Natural killer cell (primary cell): ENCODE measurements at regions not wholly inside any gene's neighbourhood (a gene's known extent, or its start where the extent isn't known, plus 50 kb on each side); places are given as distances from the start of the nearest gene placed in this dataset.

Experiments
- ATAC-seq, 3 donors: fragments of 150-1000 bp in 2 of 3; fragments of 200-7000 bp in 1 of 3; cut with Tn5 transposase; 1 replicate in 1 of 3; 2 replicates in 2 of 3; pipeline ENCODE4 v1.10.0; 2021; ENCODE audit warnings: mild to moderate bottlenecking in 2 of 3, moderate library complexity in 2 of 3
- DNase-seq, 2 donors: peaks; one replicate each; pipeline versions ENCODE4 v3.0.0 to v3.0.0-alpha.2; 2013 to 2021; ENCODE audit warnings: mixed read lengths in 1 of 2
- H3K27ac ChIP-seq: one replicate; pipeline ENCODE4 v1.5.1; 2013; ENCODE audit warnings: mild to moderate bottlenecking, low read length
- H3K27me3 ChIP-seq: one replicate; pipeline ENCODE4 v1.6.1; 2013; ENCODE audit warnings: low read length; ENCODE audit not compliant: control insufficient read depth, insufficient read depth
- H3K36me3 ChIP-seq: one replicate; pipeline ENCODE4 v1.6.1; 2013; ENCODE audit warnings: low read length; ENCODE audit not compliant: control insufficient read depth, insufficient read depth
- H3K4me1 ChIP-seq: one replicate; pipeline ENCODE4 v1.6.1; 2013; ENCODE audit warnings: low read length; ENCODE audit not compliant: control insufficient read depth, insufficient read depth
- H3K4me3 ChIP-seq: one replicate; pipeline ENCODE4 v1.5.1; 2013; ENCODE audit warnings: low read length
- H3K9me3 ChIP-seq: one replicate; pipeline ENCODE4 v1.6.1; 2013; ENCODE audit warnings: low read length; ENCODE audit not compliant: control insufficient read depth, insufficient read depth
- H3K27ac Mint-ChIP-seq, 2 donors: one replicate each; pipeline ENCODE4 v1.8.0; 2022; ENCODE audit warnings: mild to moderate bottlenecking in 2 of 2, mixed read lengths in 2 of 2, moderate library complexity in 1 of 2
- H3K27me3 Mint-ChIP-seq, 2 donors: one replicate each; pipeline ENCODE4 v1.8.0; 2022; ENCODE audit warnings: low read depth in 2 of 2, mixed read lengths in 2 of 2
- H3K36me3 Mint-ChIP-seq: one replicate; pipeline ENCODE4 v1.8.0; 2022; ENCODE audit warnings: mixed read lengths
- H3K4me1 Mint-ChIP-seq, 2 donors: one replicate each; pipeline ENCODE4 v1.8.0; 2022; ENCODE audit warnings: mixed read lengths in 2 of 2
- H3K4me3 Mint-ChIP-seq: one replicate; pipeline ENCODE4 v1.8.0; 2022; ENCODE audit warnings: mild to moderate bottlenecking, moderate library complexity, mixed read lengths
- H3K9me3 Mint-ChIP-seq, 2 donors: one replicate each; pipeline ENCODE4 v1.8.0; 2022; ENCODE audit warnings: mixed read lengths in 2 of 2
- CTCF ChIP-seq: fragments of 200-600 bp; IDR thresholded peaks from one replicate; pipeline ENCODE4 v1.8.0; 2022; ENCODE audit warnings: antibody characterized with exemption
- WGBS: methylation state at CpG from one replicate; pipeline ENCODE4 v1.1.7; 2013; ENCODE audit warnings: missing lambda C conversion rate; ENCODE audit not compliant: insufficient coverage; 5-methylcytosine and 5-hydroxymethylcytosine counted together
- intact Hi-C: fragments of 100-400 bp; cut with micrococcal nuclease; formaldehyde crosslinking; loops from one replicate; pipeline ENCODE4 v1.14.2; 2022

GRCh38 chr2:107398683-107399082 lies 428.0 kb upstream of the RGPD4 start:
- Mint-ChIP-seq H3K27me3 (no peaks in the 10 kb centered on the region), H3K27ac (no peak overlapping the region), H3K4me1 (no peaks in the 10 kb centered on the region), H3K4me3 (no peak overlapping the region), H3K36me3 (no peaks in the 10 kb centered on the region), H3K9me3 (peaks cover 5 to 16% of the 10 kb centered on the region in 2 donors)
- no peaks in the 10 kb centered on the region for H3K9me3 ChIP-seq
- intact Hi-C loops, result no loop called here
- H3K36me3 ChIP-seq, result no peaks in the 10 kb centered on the region
- no peaks in the 10 kb centered on the region for H3K4me1 ChIP-seq
- no peaks in the 10 kb centered on the region for H3K27me3 ChIP-seq
- H3K4me3 ChIP-seq, result no peak overlapping the region
- no peak for ATAC-seq
- no CpG with 5 or more reads among the region's 1 CpG for WGBS
- no peak for TF ChIP-seq CTCF
- no peak overlapping the region for H3K27ac ChIP-seq
- DNase-seq, result no peak

- H3K27me3 ChIP-seq, result no peaks in the 10 kb centered on the region
- intact Hi-C loops, result no loop called here
- TF ChIP-seq CTCF, result no peak
- no peak for DNase-seq
- Mint-ChIP-seq H3K27me3 (no peaks in the 10 kb centered on the region), H3K27ac (no peak overlapping the region), H3K4me1 (no peaks in the 10 kb centered on the region), H3K4me3 (no peak overlapping the region), H3K36me3 (no peaks in the 10 kb centered on the region), H3K9me3 (peaks cover 8% of the 10 kb centered on the region in 2 donors)
- no peaks in the 10 kb centered on the region for H3K9me3 ChIP-seq
- no peak overlapping the region for H3K4me3 ChIP-seq
- no peak for ATAC-seq
- 29% methylated on average over 2 of the region's 3 CpGs for WGBS
- H3K36me3 ChIP-seq, result no peaks in the 10 kb centered on the region
- H3K4me1 ChIP-seq, result no peaks in the 10 kb centered on the region
- no peak overlapping the region for H3K27ac ChIP-seq
Measured at GRCh38 chr2:107402330-107402729, 424.4 kb upstream of the RGPD4 start.

- WGBS, result 94% methylated on average over 1 of the region's 2 CpGs
- H3K4me1 Mint-ChIP-seq, result no peaks in the 10 kb centered on the region
- no peak overlapping the region for H3K27ac Mint-ChIP-seq
- Histone ChIP-seq H3K4me3 (no peak overlapping the region), H3K27ac (no peak overlapping the region), H3K36me3 (no peaks in the 10 kb centered on the region), H3K27me3 (no peaks in the 10 kb centered on the region), H3K9me3 (no peaks in the 10 kb centered on the region), H3K4me1 (no peaks in the 10 kb centered on the region)
- H3K4me3 Mint-ChIP-seq, result no peak overlapping the region
- H3K36me3 Mint-ChIP-seq, result no peaks in the 10 kb centered on the region
- H3K27me3 Mint-ChIP-seq, result no peaks in the 10 kb centered on the region
- no peak for TF ChIP-seq CTCF
- peaks cover 6% of the 10 kb centered on the region in 2 donors for H3K9me3 Mint-ChIP-seq
- ATAC-seq (no peak), DNase-seq (no peak)
- intact Hi-C loops, result no loop called here
Measured at GRCh38 chr2:107405261-107405660, 421.4 kb upstream of the RGPD4 start.

- Histone ChIP-seq H3K27ac (no peak overlapping the region), H3K36me3 (no peaks in the 10 kb centered on the region), H3K27me3 (no peaks in the 10 kb centered on the region), H3K9me3 (no peaks in the 10 kb centered on the region), H3K4me3 (no peak overlapping the region), H3K4me1 (no peaks in the 10 kb centered on the region)
- Mint-ChIP-seq H3K4me3 (no peak overlapping the region), H3K36me3 (no peaks in the 10 kb centered on the region), H3K4me1 (no peaks in the 10 kb centered on the region), H3K27me3 (no peaks in the 10 kb centered on the region), H3K27ac (no peak overlapping the region), H3K9me3 (peaks cover 8 to 9% of the 10 kb centered on the region in 2 donors)
- TF ChIP-seq CTCF, result no peak
- no peak for ATAC-seq
- 84% methylated on average over 3 of the region's 3 CpGs for WGBS
- no peak for DNase-seq
- intact Hi-C loops, result no loop called here
Measured at GRCh38 chr2:107407017-107407416, 419.7 kb upstream of the RGPD4 start.
